ENCODE measurements at regions not wholly inside any gene's neighbourhood (a gene's known extent, or its start where the extent isn't known, plus 50 kb on each side); places are given as distances from the start of the nearest gene placed in this dataset.

GRCh38 chr6:166775180-166775922 is 148.3 kb upstream of the RPS6KA2 start:
- H3K27me3 Mint-ChIP-seq (ENCODE audit: insufficient read depth), result peaks cover 3% of the 10 kb centered on the region
- no peaks in the 10 kb centered on the region for H3K36me3 Mint-ChIP-seq (ENCODE audit: low read depth)
- DNase-seq (ENCODE audit: low spot score), result peak; percentile 44
- intact Hi-C loops (cut with micrococcal nuclease), result loop anchor here (1.0 kb wide), 3 partner anchors 214 to 513 kb away; no protein-coding TSS in a partner anchor
- peaks cover 5% of the 10 kb centered on the region for H3K4me1 Mint-ChIP-seq (ENCODE audit: low read depth)
- H3K27ac Mint-ChIP-seq, result no peak overlapping the region
- H3K4me3 Mint-ChIP-seq, result no peak overlapping the region
- H3K9me3 Mint-ChIP-seq, result no peaks in the 10 kb centered on the region

- Mint-ChIP-seq H3K27ac (no peak overlapping the region), H3K27me3 (ENCODE audit: insufficient read depth) (peaks cover 3% of the 10 kb centered on the region), H3K36me3 (ENCODE audit: low read depth) (no peaks in the 10 kb centered on the region), H3K9me3 (no peaks in the 10 kb centered on the region), H3K4me1 (ENCODE audit: low read depth) (peaks cover 5% of the 10 kb centered on the region), H3K4me3 (no peak overlapping the region)
- DNase-seq (ENCODE audit: low spot score), result no peak
- intact Hi-C loops (cut with micrococcal nuclease), result loop anchor here (1.0 kb wide), 3 partner anchors 215 to 514 kb away; no protein-coding TSS in a partner anchor
Observed at GRCh38 chr6:166774770-166775169, 147.7 kb upstream of the RPS6KA2 start.

GRCh38 chr6:166774292-166774691 is 147.2 kb upstream of the RPS6KA2 start:
- Mint-ChIP-seq H3K27me3 (ENCODE audit: insufficient read depth) (peaks cover 3% of the 10 kb centered on the region), H3K9me3 (no peaks in the 10 kb centered on the region), H3K27ac (no peak overlapping the region), H3K4me3 (no peak overlapping the region), H3K4me1 (ENCODE audit: low read depth) (peaks cover 5% of the 10 kb centered on the region), H3K36me3 (ENCODE audit: low read depth) (no peaks in the 10 kb centered on the region)
- intact Hi-C loops (cut with micrococcal nuclease), result no loop called here
- no peak for DNase-seq (ENCODE audit: low spot score)

- DNase-seq (ENCODE audit: low spot score), result no peak
- H3K27me3 Mint-ChIP-seq (ENCODE audit: insufficient read depth), result peaks cover 3% of the 10 kb centered on the region
- H3K4me1 Mint-ChIP-seq (ENCODE audit: low read depth), result peaks cover 5% of the 10 kb centered on the region
- H3K27ac Mint-ChIP-seq, result no peak overlapping the region
- H3K9me3 Mint-ChIP-seq, result no peaks in the 10 kb centered on the region
- no peak overlapping the region for H3K4me3 Mint-ChIP-seq
- H3K36me3 Mint-ChIP-seq (ENCODE audit: low read depth), result no peaks in the 10 kb centered on the region
- intact Hi-C loops (cut with micrococcal nuclease), result no loop called here
Observed at GRCh38 chr6:166772518-166772917, 145.5 kb upstream of the RPS6KA2 start.

- no peak for DNase-seq (ENCODE audit: low spot score)
- Mint-ChIP-seq H3K36me3 (ENCODE audit: low read depth) (no peaks in the 10 kb centered on the region), H3K4me1 (ENCODE audit: low read depth) (peaks cover 5% of the 10 kb centered on the region), H3K4me3 (no peak overlapping the region), H3K27me3 (ENCODE audit: insufficient read depth) (peaks cover 6% of the 10 kb centered on the region), H3K27ac (no peak overlapping the region), H3K9me3 (no peaks in the 10 kb centered on the region)
- intact Hi-C loops (cut with micrococcal nuclease), result no loop called here
Observed at GRCh38 chr6:166771701-166772100, 144.7 kb upstream of the RPS6KA2 start.

- DNase-seq (ENCODE audit: low spot score), result no peak
- H3K27me3 Mint-ChIP-seq (ENCODE audit: insufficient read depth), result peaks cover 6% of the 10 kb centered on the region
- intact Hi-C loops (cut with micrococcal nuclease), result no loop called here
- H3K9me3 Mint-ChIP-seq, result no peaks in the 10 kb centered on the region
- no peak overlapping the region for H3K4me3 Mint-ChIP-seq
- H3K4me1 Mint-ChIP-seq (ENCODE audit: low read depth), result peaks cover 5% of the 10 kb centered on the region
- no peaks in the 10 kb centered on the region for H3K36me3 Mint-ChIP-seq (ENCODE audit: low read depth)
- H3K27ac Mint-ChIP-seq, result no peak overlapping the region
Observed at GRCh38 chr6:166770216-166771116, 143.4 kb upstream of the RPS6KA2 start.

- Mint-ChIP-seq H3K36me3 (ENCODE audit: low read depth) (no peaks in the 10 kb centered on the region), H3K27ac (no peak overlapping the region), H3K4me3 (no peak overlapping the region), H3K27me3 (ENCODE audit: insufficient read depth) (peaks cover 6% of the 10 kb centered on the region), H3K4me1 (ENCODE audit: low read depth) (peaks cover 5% of the 10 kb centered on the region), H3K9me3 (no peaks in the 10 kb centered on the region)
- intact Hi-C loops (cut with micrococcal nuclease), result no loop called here
- no peak for DNase-seq (ENCODE audit: low spot score)
Observed at GRCh38 chr6:166769648-166770047, 142.6 kb upstream of the RPS6KA2 start.

GRCh38 chr6:166768761-166769160 is 141.7 kb upstream of the RPS6KA2 start:
- no peaks in the 10 kb centered on the region for H3K36me3 Mint-ChIP-seq (ENCODE audit: low read depth)
- H3K9me3 Mint-ChIP-seq, result no peaks in the 10 kb centered on the region
- no peak overlapping the region for H3K27ac Mint-ChIP-seq
- intact Hi-C loops (cut with micrococcal nuclease), result no loop called here
- no peak for DNase-seq (ENCODE audit: low spot score)
- peaks cover 5% of the 10 kb centered on the region for H3K4me1 Mint-ChIP-seq (ENCODE audit: low read depth)
- H3K27me3 Mint-ChIP-seq (ENCODE audit: insufficient read depth), result peaks cover 6% of the 10 kb centered on the region
- H3K4me3 Mint-ChIP-seq, result no peak overlapping the region

- no peaks in the 10 kb centered on the region for H3K36me3 Mint-ChIP-seq (ENCODE audit: low read depth)
- H3K27ac Mint-ChIP-seq, result no peak overlapping the region
- H3K4me1 Mint-ChIP-seq (ENCODE audit: low read depth), result peaks cover 5% of the 10 kb centered on the region
- H3K4me3 Mint-ChIP-seq, result no peak overlapping the region
- intact Hi-C loops (cut with micrococcal nuclease), result no loop called here
- peaks cover 6% of the 10 kb centered on the region for H3K27me3 Mint-ChIP-seq (ENCODE audit: insufficient read depth)
- no peaks in the 10 kb centered on the region for H3K9me3 Mint-ChIP-seq
- no peak for DNase-seq (ENCODE audit: low spot score)
Observed at GRCh38 chr6:166767230-166767629, 140.2 kb upstream of the RPS6KA2 start.

GRCh38 chr6:166766769-166767168 is 139.7 kb upstream of the RPS6KA2 start:
- H3K4me3 Mint-ChIP-seq, result no peak overlapping the region
- intact Hi-C loops (cut with micrococcal nuclease), result no loop called here
- H3K9me3 Mint-ChIP-seq, result no peaks in the 10 kb centered on the region
- peaks cover 5% of the 10 kb centered on the region for H3K4me1 Mint-ChIP-seq (ENCODE audit: low read depth)
- H3K27me3 Mint-ChIP-seq (ENCODE audit: insufficient read depth), result peaks cover 6% of the 10 kb centered on the region
- H3K27ac Mint-ChIP-seq, result no peak overlapping the region
- no peak for DNase-seq (ENCODE audit: low spot score)
- no peaks in the 10 kb centered on the region for H3K36me3 Mint-ChIP-seq (ENCODE audit: low read depth)

GRCh38 chr6:166765234-166765541 is 138.1 kb upstream of the RPS6KA2 start:
- H3K36me3 Mint-ChIP-seq (ENCODE audit: low read depth), result no peaks in the 10 kb centered on the region
- peaks cover 8% of the 10 kb centered on the region for H3K4me1 Mint-ChIP-seq (ENCODE audit: low read depth)
- no peak overlapping the region for H3K4me3 Mint-ChIP-seq
- intact Hi-C loops (cut with micrococcal nuclease), result no loop called here
- no peaks in the 10 kb centered on the region for H3K9me3 Mint-ChIP-seq
- no peak overlapping the region for H3K27ac Mint-ChIP-seq
- DNase-seq (ENCODE audit: low spot score), result no peak
- H3K27me3 Mint-ChIP-seq (ENCODE audit: insufficient read depth), result peaks cover 10% of the 10 kb centered on the region

- intact Hi-C loops (cut with micrococcal nuclease), result no loop called here
- Mint-ChIP-seq H3K27me3 (ENCODE audit: insufficient read depth) (peaks cover 15% of the 10 kb centered on the region), H3K27ac (no peak overlapping the region), H3K36me3 (ENCODE audit: low read depth) (no peaks in the 10 kb centered on the region), H3K9me3 (no peaks in the 10 kb centered on the region), H3K4me3 (no peak overlapping the region), H3K4me1 (ENCODE audit: low read depth) (peaks cover 13% of the 10 kb centered on the region)
- DNase-seq (ENCODE audit: low spot score), result no peak
Observed at GRCh38 chr6:166764473-166765233, 137.6 kb upstream of the RPS6KA2 start.

All from activated T-helper 1 cell treated with anti-CD3 and anti-CD28 coated beads, Interleukin-12 subunit alpha, Interleukin-12 subunit beta, Interleukin-2, Interleukin-4 antibody, amounts not matched to agents 30 ng/mL and 10 ng/mL and 1 ng/mL, durations not matched to agents 14 hours and 24 hours and 36 hours (primary cell).